ENCODE measurements at regions not wholly inside any gene's neighbourhood (a gene's known extent, or its start where the extent isn't known, plus 50 kb on each side); places are given as distances from the start of the nearest gene placed in this dataset.

GRCh38 chr7:84624927-84625326 lies 430.3 kb upstream of the SEMA3A start (continued):
- TF ChIP-seq, protein P1, sequence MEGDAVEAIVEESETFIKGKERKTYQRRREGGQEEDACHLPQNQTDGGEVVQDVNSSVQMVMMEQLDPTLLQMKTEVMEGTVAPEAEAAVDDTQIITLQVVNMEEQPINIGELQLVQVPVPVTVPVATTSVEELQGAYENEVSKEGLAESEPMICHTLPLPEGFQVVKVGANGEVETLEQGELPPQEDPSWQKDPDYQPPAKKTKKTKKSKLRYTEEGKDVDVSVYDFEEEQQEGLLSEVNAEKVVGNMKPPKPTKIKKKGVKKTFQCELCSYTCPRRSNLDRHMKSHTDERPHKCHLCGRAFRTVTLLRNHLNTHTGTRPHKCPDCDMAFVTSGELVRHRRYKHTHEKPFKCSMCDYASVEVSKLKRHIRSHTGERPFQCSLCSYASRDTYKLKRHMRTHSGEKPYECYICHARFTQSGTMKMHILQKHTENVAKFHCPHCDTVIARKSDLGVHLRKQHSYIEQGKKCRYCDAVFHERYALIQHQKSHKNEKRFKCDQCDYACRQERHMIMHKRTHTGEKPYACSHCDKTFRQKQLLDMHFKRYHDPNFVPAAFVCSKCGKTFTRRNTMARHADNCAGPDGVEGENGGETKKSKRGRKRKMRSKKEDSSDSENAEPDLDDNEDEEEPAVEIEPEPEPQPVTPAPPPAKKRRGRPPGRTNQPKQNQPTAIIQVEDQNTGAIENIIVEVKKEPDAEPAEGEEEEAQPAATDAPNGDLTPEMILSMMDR (conservative IDR thresholded peaks at IDR 0.05; ENCODE audit: low read depth in 2 of 2): no peak

- Histone ChIP-seq H3K4me2 (no peak overlapping the region), H2AFZ (no peak overlapping the region), H3K27me3 (ENCODE audit: insufficient read depth) (no peaks in the 10 kb centered on the region), H3K36me3 (ENCODE audit: insufficient read depth) (no peaks in the 10 kb centered on the region), H3F3A (replicated peaks; ENCODE audit: low read depth) (no peaks in the 10 kb centered on the region), H3K4me3 (no peak overlapping the region), H3K9me2 (ENCODE audit: insufficient read depth) (no peaks in the 10 kb centered on the region), H3K79me2 (replicated peaks; ENCODE audit: insufficient read depth) (no peaks in the 10 kb centered on the region), H3K27ac (ENCODE audit: low read depth) (no peak overlapping the region), H3K4me1 (ENCODE audit: insufficient read depth) (no peaks in the 10 kb centered on the region), H4K20me1 (replicated peaks; ENCODE audit: insufficient read depth) (no peaks in the 10 kb centered on the region)
- no peaks in the 10 kb centered on the region for H3K36me3 Mint-ChIP-seq (ENCODE audit: low read depth)
- H3K4me3 Mint-ChIP-seq: no peak overlapping the region
- H3K27me3 Mint-ChIP-seq (ENCODE audit: insufficient read depth, low read depth, poor library complexity): no peaks in the 10 kb centered on the region
- no peak for TF ChIP-seq ZNF331 (CRISPR knock-in tag; IDR thresholded peaks at IDR 0.05; ENCODE audit: low read depth)
- TF ChIP-seq ZNF114 (CRISPR knock-in tag; IDR thresholded peaks at IDR 0.05): no peak
- no peak overlapping the region for H3K27ac Mint-ChIP-seq
- H3K9me3 Mint-ChIP-seq: no peaks in the 10 kb centered on the region
- DNase-seq (ENCODE audit: low spot score) (no peak), ATAC-seq (no peak)
- H3K4me1 Mint-ChIP-seq: peaks cover 2% of the 10 kb centered on the region; the same call in 2 of the 3 replicates
Observed at GRCh38 chr7:84624527-84624926, 429.9 kb upstream of the SEMA3A start.

- TF ChIP-seq JUNB (IDR thresholded peaks at IDR 0.05; ENCODE audit: unreplicated experiment) (no peak), ETS1 (IDR thresholded peaks at IDR 0.05) (no peak), EZH2phosphoT487 (IDR thresholded peaks at IDR 0.05; ENCODE audit: unreplicated experiment) (no peak), STAT1 (IDR thresholded peaks at IDR 0.05; ENCODE audit: unreplicated experiment) (no peak), CREB1 (CRISPR knock-in tag; IDR thresholded peaks at IDR 0.05; ENCODE audit: low read depth) (no peak)
- Histone ChIP-seq H3K36me3 (ENCODE audit: insufficient read depth) (no peaks in the 10 kb centered on the region), H3F3A (replicated peaks; ENCODE audit: low read depth) (no peaks in the 10 kb centered on the region), H3K4me2 (no peak overlapping the region), H3K79me2 (replicated peaks; ENCODE audit: insufficient read depth) (no peaks in the 10 kb centered on the region), H3K4me3 (no peak overlapping the region), H3K4me1 (ENCODE audit: insufficient read depth) (no peaks in the 10 kb centered on the region), H4K20me1 (replicated peaks; ENCODE audit: insufficient read depth) (no peaks in the 10 kb centered on the region), H3K27ac (ENCODE audit: low read depth) (no peak overlapping the region), H3K9me2 (ENCODE audit: insufficient read depth) (no peaks in the 10 kb centered on the region), H2AFZ (no peak overlapping the region), H3K27me3 (ENCODE audit: insufficient read depth) (no peaks in the 10 kb centered on the region)
- DNase-seq (ENCODE audit: low spot score) (no peak), ATAC-seq (no peak)
- Mint-ChIP-seq H3K27me3 (ENCODE audit: insufficient read depth, low read depth, poor library complexity) (no peaks in the 10 kb centered on the region), H3K4me3 (no peak overlapping the region), H3K4me1 (no peaks in the 10 kb centered on the region), H3K36me3 (ENCODE audit: low read depth) (no peaks in the 10 kb centered on the region), H3K9me3 (no peaks in the 10 kb centered on the region), H3K27ac (no peak overlapping the region)
Observed at GRCh38 chr7:84617265-84618030, 422.9 kb upstream of the SEMA3A start.

Data from GM23338 (cell line).